Uterus (tissue), 2 donors: ENCODE measurements at regions not wholly inside any gene's neighbourhood (a gene's known extent, or its start where the extent isn't known, plus 50 kb on each side); places are given as distances from the start of the nearest gene placed in this dataset.

Experiments
- CTCF ChIP-seq, 4 experiments: fragments of 200-600 bp in 2 of 4; fragments of 450-650 bp in 2 of 4; sonication (generic) in 2 of 4; IDR thresholded peaks; one replicate each; pipeline ENCODE4 v1.5.1; 2016 to 2019; ENCODE audit warnings: antibody characterized with exemption in 4 of 4, mild to moderate bottlenecking in 2 of 4, moderate library complexity in 1 of 4
- POLR2A ChIP-seq, 2 donors: fragments of 450-650 bp; IDR thresholded peaks; one replicate each; pipeline ENCODE4 v1.6.1; 2016; ENCODE audit warnings: antibody characterized with exemption in 2 of 2, mild to moderate bottlenecking in 1 of 2, moderate library complexity in 1 of 2

DNA sequence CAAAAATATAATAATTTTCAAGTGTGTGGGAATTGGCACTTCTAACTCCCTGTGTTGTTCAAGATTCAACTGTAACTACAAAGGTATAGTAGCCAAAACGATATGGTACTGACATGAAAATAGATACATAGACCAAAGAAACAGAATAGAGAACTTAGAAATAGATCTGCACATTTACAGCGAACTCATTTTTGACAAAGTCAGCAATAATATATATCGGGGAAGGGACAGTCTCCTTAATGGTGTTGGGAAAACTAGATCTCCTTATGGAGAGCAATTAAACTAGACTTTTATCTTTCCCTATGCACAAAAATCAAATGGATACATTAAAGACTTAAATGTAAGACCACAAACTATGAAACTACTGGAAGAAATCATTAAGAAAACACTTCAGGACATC, 1530.6 kb upstream of the SLC39A10 start:
- no peak for TF ChIP-seq POLR2A (IDR thresholded peaks at IDR 0.05)
- no peak for TF ChIP-seq CTCF (IDR thresholded peaks at IDR 0.05)
